C4-2B (cell line): ENCODE measurements at regions not wholly inside any gene's neighbourhood (a gene's known extent, or its start where the extent isn't known, plus 50 kb on each side); places are given as distances from the start of the nearest gene placed in this dataset.

Experiments
- ZFX ChIP-seq: fragments of 450-650 bp; IDR thresholded peaks from 2 replicates; pipeline ENCODE4 v1.6.1; 2017
- TF ChIP-seq, protein P1 (sequence below): fragments of 450-650 bp; conservative IDR thresholded peaks from 2 replicates; pipeline ENCODE4 v1.5.1; 2017; ENCODE audit warnings: mild to moderate bottlenecking

- TF ChIP-seq, protein P1, sequence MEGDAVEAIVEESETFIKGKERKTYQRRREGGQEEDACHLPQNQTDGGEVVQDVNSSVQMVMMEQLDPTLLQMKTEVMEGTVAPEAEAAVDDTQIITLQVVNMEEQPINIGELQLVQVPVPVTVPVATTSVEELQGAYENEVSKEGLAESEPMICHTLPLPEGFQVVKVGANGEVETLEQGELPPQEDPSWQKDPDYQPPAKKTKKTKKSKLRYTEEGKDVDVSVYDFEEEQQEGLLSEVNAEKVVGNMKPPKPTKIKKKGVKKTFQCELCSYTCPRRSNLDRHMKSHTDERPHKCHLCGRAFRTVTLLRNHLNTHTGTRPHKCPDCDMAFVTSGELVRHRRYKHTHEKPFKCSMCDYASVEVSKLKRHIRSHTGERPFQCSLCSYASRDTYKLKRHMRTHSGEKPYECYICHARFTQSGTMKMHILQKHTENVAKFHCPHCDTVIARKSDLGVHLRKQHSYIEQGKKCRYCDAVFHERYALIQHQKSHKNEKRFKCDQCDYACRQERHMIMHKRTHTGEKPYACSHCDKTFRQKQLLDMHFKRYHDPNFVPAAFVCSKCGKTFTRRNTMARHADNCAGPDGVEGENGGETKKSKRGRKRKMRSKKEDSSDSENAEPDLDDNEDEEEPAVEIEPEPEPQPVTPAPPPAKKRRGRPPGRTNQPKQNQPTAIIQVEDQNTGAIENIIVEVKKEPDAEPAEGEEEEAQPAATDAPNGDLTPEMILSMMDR, result no peak
- TF ChIP-seq ZFX, result no peak
Observed at GRCh38 chr2:120465989-120466703, 120.2 kb downstream of the INHBB start.
